PC-9 (cell line): ENCODE measurements at regions not wholly inside any gene's neighbourhood (a gene's known extent, or its start where the extent isn't known, plus 50 kb on each side); places are given as distances from the start of the nearest gene placed in this dataset.

Experiments used
- BruUV-seq: library from RNA; stranded (reverse); fragments of 400-500 nt; replicated peaks from 2 replicates; lab custom pipeline; 2021; lab: Mats Ljungman, UMichigan
- CTCF ChIA-PET: fragments of 300-600 bp; sonication (Branson Sonifier 250); formaldehyde crosslinking; loops from one replicate; lab custom pipeline; 2022; ENCODE audit warnings: antibody characterized with exemption; lab: Charles Lee
- POLR2A ChIA-PET: fragments of 300-600 bp; sonication (Branson Sonifier 250); formaldehyde crosslinking; loops from one replicate; lab custom pipeline; 2022; ENCODE audit warnings: antibody characterized with exemption; ENCODE audit not compliant: unreplicated experiment; lab: Charles Lee
- DNase-seq, 2 experiments: peaks; one replicate each; pipeline versions ENCODE4 v3.0.0 to v3.0.0-alpha.2; 2015 to 2022; ENCODE audit warnings: mixed read lengths in 1 of 2
- H2AFZ ChIP-seq: fragments of 200-600 bp; sonication (generic); 2 replicates; pipeline ENCODE4 v1.8.1; 2017; ENCODE audit warnings: antibody characterized with exemption
- H3F3A ChIP-seq: fragments of 200-600 bp; sonication (generic); 2 replicates; pipeline ENCODE4 v1.8.1; 2017; ENCODE audit warnings: antibody characterized with exemption, mild to moderate bottlenecking, low read depth; ENCODE audit not compliant: insufficient read depth
- H3K27ac ChIP-seq: fragments of 200-600 bp; sonication (generic); 2 replicates; pipeline ENCODE4 v1.6.1; 2016; ENCODE audit warnings: mixed run types
- H3K27me3 ChIP-seq: fragments of 200-600 bp; sonication (generic); 2 replicates; pipeline ENCODE4 v1.6.1; 2016; ENCODE audit warnings: low read depth, mixed run types; ENCODE audit not compliant: insufficient read depth
- H3K36me3 ChIP-seq: fragments of 200-600 bp; sonication (generic); 2 replicates; pipeline ENCODE4 v1.6.1; 2016; ENCODE audit warnings: low read depth, mixed run types
- H3K4me1 ChIP-seq: fragments of 200-600 bp; sonication (generic); replicated peaks from 2 replicates; pipeline ENCODE4 v1.6.1; 2016; ENCODE audit warnings: mixed run types; ENCODE audit not compliant: insufficient read depth
- H3K4me2 ChIP-seq: fragments of 200-600 bp; sonication (generic); 2 replicates; pipeline ENCODE4 v1.6.1; 2017; ENCODE audit warnings: mixed run types
- H3K4me3 ChIP-seq: fragments of 200-600 bp; sonication (generic); 2 replicates; pipeline ENCODE4 v1.6.1; 2016; ENCODE audit warnings: mixed run types
- H3K79me2 ChIP-seq: fragments of 200-600 bp; sonication (generic); 2 replicates; pipeline ENCODE4 v1.6.1; 2017; ENCODE audit warnings: low read depth, mixed run types
- H3K9me2 ChIP-seq: fragments of 200-600 bp; sonication (generic); 2 replicates; pipeline ENCODE4 v1.8.1; 2017; ENCODE audit warnings: mild to moderate bottlenecking; ENCODE audit not compliant: insufficient read depth
- H3K9me3 ChIP-seq: fragments of 200-600 bp; sonication (generic); 2 replicates; pipeline ENCODE4 v1.8.1; 2016; ENCODE audit warnings: low read depth; ENCODE audit not compliant: insufficient read depth
- H4K20me1 ChIP-seq: fragments of 200-600 bp; sonication (generic); 2 replicates; pipeline ENCODE4 v1.8.1; 2017; ENCODE audit not compliant: insufficient read depth
- EZH2 ChIP-seq: fragments of 200-600 bp; sonication (generic); IDR thresholded peaks from 2 replicates; pipeline ENCODE4 v1.8.0; 2017; ENCODE audit warnings: antibody characterized with exemption, low read depth
- intact Hi-C: fragments of 100-400 bp; cut with micrococcal nuclease; formaldehyde crosslinking; loops from one replicate; pipeline ENCODE4 v1.10.0; 2022; ENCODE audit not compliant: unreplicated experiment
- TF ChIP-seq, protein P1 (sequence below): fragments of 200-600 bp; sonication (generic); conservative IDR thresholded peaks from 2 replicates; pipeline ENCODE4 v1.6.1; 2017; ENCODE audit warnings: mixed run types, antibody characterized with exemption, mild to moderate bottlenecking, moderate library complexity

DNA sequence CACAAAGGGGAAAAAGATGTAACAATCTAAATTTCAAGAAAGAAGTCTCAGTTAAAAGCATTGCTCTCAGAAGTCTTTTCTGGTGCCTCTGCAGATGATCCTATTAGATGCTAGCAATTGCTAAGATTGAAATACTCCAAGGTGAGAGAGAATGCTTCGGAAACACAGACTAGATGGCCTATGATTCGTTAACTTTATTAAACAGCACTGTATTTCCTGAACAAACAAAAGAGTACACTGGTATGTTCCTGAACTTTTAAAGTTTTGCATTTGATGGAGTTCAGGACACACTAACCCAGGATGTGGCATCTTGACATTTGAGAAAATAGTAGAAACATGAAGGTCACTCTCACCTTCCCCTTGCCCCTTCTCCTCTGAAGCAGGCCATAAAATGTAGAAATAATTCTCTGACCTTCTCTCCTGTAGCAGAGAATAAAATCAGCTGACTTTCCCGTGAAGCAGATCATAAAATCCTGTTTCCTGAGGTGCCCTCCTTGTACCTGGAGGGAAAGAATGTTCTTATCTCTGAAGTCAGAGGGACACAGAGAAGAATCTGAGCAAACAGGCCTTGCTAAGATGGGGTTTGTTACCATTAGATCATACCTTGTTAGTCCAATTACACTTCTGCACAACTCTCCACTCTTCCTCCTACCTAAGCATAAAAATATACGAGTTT is 142.9 kb upstream of the USP25 start:
- Histone ChIP-seq H3K4me3 (no peak overlapping the region), H3K9me2 (no peaks in the 10 kb centered on the region), H3K27ac (no peak overlapping the region), H3K27me3 (no peaks in the 10 kb centered on the region), H2AFZ (no peak overlapping the region), H3F3A (no peaks in the 10 kb centered on the region), H3K36me3 (no peaks in the 10 kb centered on the region), H4K20me1 (no peaks in the 10 kb centered on the region), H3K4me2 (no peak overlapping the region), H3K4me1 (no peaks in the 10 kb centered on the region), H3K9me3 (no peaks in the 10 kb centered on the region), H3K79me2 (no peaks in the 10 kb centered on the region)
- intact Hi-C loops, result no loop called here
- POLR2A ChIA-PET, result no interaction called here
- no TSS peak for BruUV-seq
- CTCF ChIA-PET, result no interaction called here
- TF ChIP-seq, protein P1, sequence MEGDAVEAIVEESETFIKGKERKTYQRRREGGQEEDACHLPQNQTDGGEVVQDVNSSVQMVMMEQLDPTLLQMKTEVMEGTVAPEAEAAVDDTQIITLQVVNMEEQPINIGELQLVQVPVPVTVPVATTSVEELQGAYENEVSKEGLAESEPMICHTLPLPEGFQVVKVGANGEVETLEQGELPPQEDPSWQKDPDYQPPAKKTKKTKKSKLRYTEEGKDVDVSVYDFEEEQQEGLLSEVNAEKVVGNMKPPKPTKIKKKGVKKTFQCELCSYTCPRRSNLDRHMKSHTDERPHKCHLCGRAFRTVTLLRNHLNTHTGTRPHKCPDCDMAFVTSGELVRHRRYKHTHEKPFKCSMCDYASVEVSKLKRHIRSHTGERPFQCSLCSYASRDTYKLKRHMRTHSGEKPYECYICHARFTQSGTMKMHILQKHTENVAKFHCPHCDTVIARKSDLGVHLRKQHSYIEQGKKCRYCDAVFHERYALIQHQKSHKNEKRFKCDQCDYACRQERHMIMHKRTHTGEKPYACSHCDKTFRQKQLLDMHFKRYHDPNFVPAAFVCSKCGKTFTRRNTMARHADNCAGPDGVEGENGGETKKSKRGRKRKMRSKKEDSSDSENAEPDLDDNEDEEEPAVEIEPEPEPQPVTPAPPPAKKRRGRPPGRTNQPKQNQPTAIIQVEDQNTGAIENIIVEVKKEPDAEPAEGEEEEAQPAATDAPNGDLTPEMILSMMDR, result no peak
- no peak for TF ChIP-seq EZH2
- no peak for DNase-seq

DNA sequence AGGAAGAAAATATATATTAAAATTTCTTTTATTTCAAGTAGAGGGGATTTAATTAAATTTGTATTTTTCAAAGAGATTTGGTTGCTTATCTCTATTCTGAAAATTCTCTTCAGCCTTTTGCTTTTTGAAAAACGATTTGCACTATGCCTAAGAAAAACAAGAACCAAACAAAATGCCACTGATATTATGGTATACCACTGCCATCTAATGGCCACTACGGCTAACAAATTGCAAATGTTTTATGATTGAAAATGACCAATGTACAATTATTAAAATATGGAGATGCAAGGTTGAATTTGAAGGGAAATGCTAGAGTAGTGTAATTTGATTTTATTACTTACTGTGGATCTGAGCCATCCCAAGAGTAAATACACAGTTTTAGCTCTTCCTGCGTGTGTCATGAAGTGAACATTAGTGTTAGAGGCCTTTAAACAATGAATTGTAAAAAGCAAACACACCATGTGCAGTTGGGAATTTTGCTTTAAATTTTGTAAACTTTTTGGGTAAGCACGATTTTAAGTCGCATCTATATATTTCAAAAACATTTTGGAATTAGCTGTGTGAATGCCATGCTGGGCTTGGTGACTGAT is 137.4 kb upstream of the USP25 start:
- intact Hi-C loops, result loop anchor here (2.0 to 5.0 kb wide), 3 partner anchors 234 to 1335 kb away; no protein-coding TSS in a partner anchor
- TF ChIP-seq, protein P1, result peak; percentile 78
- TF ChIP-seq EZH2, result no peak
- Histone ChIP-seq H3K9me2 (no peaks in the 10 kb centered on the region), H3K9me3 (no peaks in the 10 kb centered on the region), H3K4me1 (no peaks in the 10 kb centered on the region), H3K4me2 (no peak overlapping the region), H3K27ac (no peak overlapping the region), H2AFZ (no peak overlapping the region), H4K20me1 (no peaks in the 10 kb centered on the region), H3K4me3 (no peak overlapping the region), H3K27me3 (no peaks in the 10 kb centered on the region), H3F3A (no peaks in the 10 kb centered on the region), H3K79me2 (no peaks in the 10 kb centered on the region), H3K36me3 (no peaks in the 10 kb centered on the region)
- no TSS peak for BruUV-seq
- ChIA-PET POLR2A (no interaction called here), CTCF (no interaction called here)
- peak in 1 of 2 experiments; percentile 39 for DNase-seq

DNA sequence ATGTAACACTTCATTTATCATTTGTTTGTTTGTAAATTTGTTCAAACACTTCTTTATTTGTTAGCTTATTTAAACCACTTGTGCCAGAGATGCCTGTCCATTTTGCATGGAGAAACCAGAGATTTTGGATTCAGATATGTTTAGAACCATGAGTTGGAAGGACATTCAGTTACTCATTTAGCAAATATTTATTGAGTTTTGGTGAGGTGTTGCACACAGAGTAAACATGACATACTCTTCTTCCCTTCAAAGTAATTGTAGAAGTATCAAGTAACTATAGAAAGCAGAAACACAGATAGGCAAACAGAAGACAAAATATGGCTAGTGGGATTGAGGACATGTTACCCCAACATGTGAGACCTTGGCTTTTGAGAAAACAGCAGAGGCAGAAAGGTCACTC is 136.8 kb upstream of the USP25 start:
- H3F3A ChIP-seq, result no peaks in the 10 kb centered on the region
- H3K9me3 ChIP-seq, result no peaks in the 10 kb centered on the region
- no peaks in the 10 kb centered on the region for H3K79me2 ChIP-seq
- BruUV-seq, result no TSS peak
- intact Hi-C loops, result loop anchor here (2.0 to 5.0 kb wide), 3 partner anchors 234 to 1336 kb away; no protein-coding TSS in a partner anchor
- CTCF ChIA-PET, result no interaction called here
- no peak overlapping the region for H3K4me2 ChIP-seq
- POLR2A ChIA-PET, result interaction anchor here (0.6 kb wide), 1 partner anchor 1919 kb away, joined by 6 read pairs; no protein-coding TSS in a partner anchor
- H3K27me3 ChIP-seq, result no peaks in the 10 kb centered on the region
- no peaks in the 10 kb centered on the region for H4K20me1 ChIP-seq
- no peaks in the 10 kb centered on the region for H3K9me2 ChIP-seq
- no peak for DNase-seq
- no peak overlapping the region for H3K4me3 ChIP-seq
- H2AFZ ChIP-seq, result no peak overlapping the region
- TF ChIP-seq EZH2, result no peak
- TF ChIP-seq, protein P1, result no peak
- H3K36me3 ChIP-seq, result no peaks in the 10 kb centered on the region
- no peak overlapping the region for H3K27ac ChIP-seq
- no peaks in the 10 kb centered on the region for H3K4me1 ChIP-seq
